ENCODE measurements at regions not wholly inside any gene's neighbourhood (a gene's known extent, or its start where the extent isn't known, plus 50 kb on each side); places are given as distances from the start of the nearest gene placed in this dataset.

DNA sequence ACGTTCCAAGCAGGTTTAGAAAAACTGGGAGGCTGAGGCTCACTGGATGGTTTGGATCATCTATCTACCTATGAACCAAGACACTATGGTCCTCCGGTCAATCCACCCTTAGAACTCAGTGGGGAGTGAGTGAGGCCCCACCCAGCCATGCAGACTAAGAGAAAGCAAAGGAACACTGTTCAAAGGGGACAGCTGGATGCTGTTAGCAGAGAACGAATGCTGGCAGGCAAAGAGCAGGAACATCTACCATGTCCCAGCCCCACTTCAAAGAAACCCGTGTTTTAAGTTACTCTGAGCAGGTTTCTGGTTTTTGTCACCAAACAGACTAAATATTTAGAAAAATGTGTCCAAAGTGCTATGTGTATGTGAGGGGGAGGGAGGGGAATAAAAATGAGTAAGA is 183.4 kb upstream of the XYLT1 start:
- no peak for TF ChIP-seq EED (CRISPR knock-in tag; IDR thresholded peaks at IDR 0.05)
- TF ChIP-seq, protein P1, sequence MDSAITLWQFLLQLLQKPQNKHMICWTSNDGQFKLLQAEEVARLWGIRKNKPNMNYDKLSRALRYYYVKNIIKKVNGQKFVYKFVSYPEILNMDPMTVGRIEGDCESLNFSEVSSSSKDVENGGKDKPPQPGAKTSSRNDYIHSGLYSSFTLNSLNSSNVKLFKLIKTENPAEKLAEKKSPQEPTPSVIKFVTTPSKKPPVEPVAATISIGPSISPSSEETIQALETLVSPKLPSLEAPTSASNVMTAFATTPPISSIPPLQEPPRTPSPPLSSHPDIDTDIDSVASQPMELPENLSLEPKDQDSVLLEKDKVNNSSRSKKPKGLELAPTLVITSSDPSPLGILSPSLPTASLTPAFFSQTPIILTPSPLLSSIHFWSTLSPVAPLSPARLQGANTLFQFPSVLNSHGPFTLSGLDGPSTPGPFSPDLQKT (CRISPR knock-in tag; IDR thresholded peaks at IDR 0.05; ENCODE audit: borderline replicate concordance), result no peak
- TF ChIP-seq, protein P2, sequence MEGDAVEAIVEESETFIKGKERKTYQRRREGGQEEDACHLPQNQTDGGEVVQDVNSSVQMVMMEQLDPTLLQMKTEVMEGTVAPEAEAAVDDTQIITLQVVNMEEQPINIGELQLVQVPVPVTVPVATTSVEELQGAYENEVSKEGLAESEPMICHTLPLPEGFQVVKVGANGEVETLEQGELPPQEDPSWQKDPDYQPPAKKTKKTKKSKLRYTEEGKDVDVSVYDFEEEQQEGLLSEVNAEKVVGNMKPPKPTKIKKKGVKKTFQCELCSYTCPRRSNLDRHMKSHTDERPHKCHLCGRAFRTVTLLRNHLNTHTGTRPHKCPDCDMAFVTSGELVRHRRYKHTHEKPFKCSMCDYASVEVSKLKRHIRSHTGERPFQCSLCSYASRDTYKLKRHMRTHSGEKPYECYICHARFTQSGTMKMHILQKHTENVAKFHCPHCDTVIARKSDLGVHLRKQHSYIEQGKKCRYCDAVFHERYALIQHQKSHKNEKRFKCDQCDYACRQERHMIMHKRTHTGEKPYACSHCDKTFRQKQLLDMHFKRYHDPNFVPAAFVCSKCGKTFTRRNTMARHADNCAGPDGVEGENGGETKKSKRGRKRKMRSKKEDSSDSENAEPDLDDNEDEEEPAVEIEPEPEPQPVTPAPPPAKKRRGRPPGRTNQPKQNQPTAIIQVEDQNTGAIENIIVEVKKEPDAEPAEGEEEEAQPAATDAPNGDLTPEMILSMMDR (CRISPR knock-in tag; IDR thresholded peaks at IDR 0.05), result no peak

Measured in HepG2 (cell line).